ENCODE measurements at regions not wholly inside any gene's neighbourhood (a gene's known extent, or its start where the extent isn't known, plus 50 kb on each side); places are given as distances from the start of the nearest gene placed in this dataset.
A peak's percentile ranks its signal among the peaks of the same experiment; 100 is the strongest.
"Not testable (repeated sequence)": the region's sequence is repeated elsewhere in the genome, so short reads cannot be mapped to it uniquely, and the experiment has no call there.

DNA sequence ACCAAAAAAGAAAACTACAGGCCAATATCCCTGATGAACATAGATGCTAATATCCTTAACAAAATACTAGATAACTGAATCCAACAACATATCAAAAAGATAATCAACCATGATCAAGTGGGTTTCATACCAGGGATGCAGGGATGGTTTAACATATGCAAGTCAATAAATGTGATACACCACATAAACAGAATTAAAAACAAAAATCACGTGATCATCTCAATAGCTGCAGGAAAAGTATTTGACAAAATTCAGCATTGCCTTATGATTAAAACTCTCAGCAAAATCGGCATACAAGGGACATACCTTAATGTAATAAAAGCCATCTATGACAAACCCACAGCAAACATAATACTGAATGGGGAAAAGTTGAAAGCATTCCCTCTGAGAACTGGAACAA is 199.9 kb downstream of the TXNL1 start:
- not testable (repeated sequence) for DNase-seq

- no peak for DNase-seq
These were observed 201.7 kb downstream of the TXNL1 start for GRCh38 chr18:56436651-56437050.

DNA sequence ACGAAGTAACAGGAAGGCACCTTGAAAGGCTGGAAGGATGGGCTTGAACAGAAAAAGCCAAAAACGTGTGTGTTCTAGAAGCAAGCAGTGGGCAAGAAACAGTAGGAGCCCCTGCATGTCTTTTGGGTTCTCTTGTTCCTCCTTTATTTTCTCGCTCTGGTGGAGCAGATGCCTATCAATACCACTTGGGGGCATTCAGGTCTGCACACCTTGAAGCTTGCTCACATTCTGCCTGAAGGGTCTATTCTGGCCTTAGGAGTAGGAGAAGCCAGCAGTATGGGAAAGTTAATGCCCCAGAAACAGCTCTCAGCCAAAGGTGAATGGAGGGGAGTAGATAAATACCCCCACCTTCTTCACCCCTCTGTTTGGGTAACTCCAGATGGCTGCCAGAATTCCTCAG is 204.5 kb downstream of the TXNL1 start:
- DNase-seq, result no peak

DNA sequence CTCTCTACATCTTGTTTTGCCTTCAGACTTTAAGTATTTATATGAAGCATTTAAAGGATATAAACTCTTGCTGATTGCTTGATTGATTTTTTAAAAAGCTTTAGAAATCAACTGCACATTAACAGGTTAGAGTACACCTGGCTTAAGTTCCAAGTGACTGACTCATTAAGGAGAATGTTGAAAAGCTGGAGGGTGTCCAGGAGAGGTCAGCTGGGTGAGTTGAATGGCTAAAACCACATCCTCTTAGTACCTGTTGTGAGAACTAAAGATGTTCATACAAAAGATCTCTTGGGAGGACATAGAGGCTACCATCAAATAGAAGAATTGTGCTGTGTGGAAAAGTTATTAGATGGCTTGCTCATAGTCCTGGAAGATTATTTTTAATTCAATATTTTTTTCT is 206.8 kb downstream of the TXNL1 start:
- DNase-seq, result no peak

- DNase-seq, result no peak
These were observed 214.8 kb downstream of the TXNL1 start for GRCh38 chr18:56423626-56424025.

DNA sequence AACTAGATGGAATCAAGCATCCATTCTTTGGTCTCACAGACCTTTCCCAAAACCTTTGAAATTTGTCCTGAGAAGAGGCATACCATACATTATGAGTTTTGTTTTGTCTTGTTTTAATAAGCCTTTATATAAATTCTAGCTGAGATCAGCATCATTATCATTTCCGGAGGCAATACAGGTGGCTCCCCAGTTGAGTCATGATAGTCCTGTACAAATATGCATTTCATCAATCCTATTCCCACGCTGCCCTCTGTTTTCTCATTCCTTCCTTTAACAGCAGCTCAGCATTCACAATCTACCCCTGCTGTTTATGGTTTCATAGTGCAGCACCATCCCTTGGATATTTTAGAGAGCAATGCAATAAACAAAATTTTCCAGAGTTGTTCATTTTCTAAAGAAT is 216.7 kb downstream of the TXNL1 start:
- no peak for DNase-seq

GRCh38 chr18:56420868-56421267 is 217.5 kb downstream of the TXNL1 start:
- not testable (repeated sequence) for DNase-seq

- no peak for DNase-seq
These were observed 224.0 kb downstream of the TXNL1 start for GRCh38 chr18:56414357-56414756.

GRCh38 chr18:56413862-56414261 is 224.5 kb downstream of the TXNL1 start:
- DNase-seq, result no peak

- no peak for DNase-seq
These were observed 225.4 kb downstream of the TXNL1 start for GRCh38 chr18:56412951-56413350.

DNA sequence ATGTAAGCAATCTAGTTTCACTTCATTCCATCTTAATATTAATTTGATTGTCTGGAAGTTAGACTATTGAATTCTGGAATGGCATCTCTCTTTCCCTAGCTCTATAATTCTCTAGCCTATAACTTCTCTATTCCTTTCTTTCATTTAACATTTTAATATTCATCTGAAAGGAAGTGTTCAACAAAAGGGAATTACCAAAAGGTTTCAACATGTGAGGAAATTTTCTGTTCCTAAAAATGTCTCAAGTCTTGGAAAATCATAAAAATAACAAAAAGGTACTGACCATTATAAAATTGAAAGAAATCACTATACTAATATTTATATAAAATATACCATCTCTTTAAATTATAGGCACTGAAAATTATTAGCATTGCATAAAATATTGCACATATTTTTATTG is 228.7 kb downstream of the TXNL1 start:
- DNase-seq, result no peak

- no peak for DNase-seq
These were observed 230.7 kb downstream of the TXNL1 start for GRCh38 chr18:56407646-56408180.

- no peak for DNase-seq
These were observed 235.4 kb downstream of the TXNL1 start for GRCh38 chr18:56402872-56403516.

- DNase-seq, result no peak
These were observed 244.5 kb downstream of the TXNL1 start for GRCh38 chr18:56393870-56394269.

DNA sequence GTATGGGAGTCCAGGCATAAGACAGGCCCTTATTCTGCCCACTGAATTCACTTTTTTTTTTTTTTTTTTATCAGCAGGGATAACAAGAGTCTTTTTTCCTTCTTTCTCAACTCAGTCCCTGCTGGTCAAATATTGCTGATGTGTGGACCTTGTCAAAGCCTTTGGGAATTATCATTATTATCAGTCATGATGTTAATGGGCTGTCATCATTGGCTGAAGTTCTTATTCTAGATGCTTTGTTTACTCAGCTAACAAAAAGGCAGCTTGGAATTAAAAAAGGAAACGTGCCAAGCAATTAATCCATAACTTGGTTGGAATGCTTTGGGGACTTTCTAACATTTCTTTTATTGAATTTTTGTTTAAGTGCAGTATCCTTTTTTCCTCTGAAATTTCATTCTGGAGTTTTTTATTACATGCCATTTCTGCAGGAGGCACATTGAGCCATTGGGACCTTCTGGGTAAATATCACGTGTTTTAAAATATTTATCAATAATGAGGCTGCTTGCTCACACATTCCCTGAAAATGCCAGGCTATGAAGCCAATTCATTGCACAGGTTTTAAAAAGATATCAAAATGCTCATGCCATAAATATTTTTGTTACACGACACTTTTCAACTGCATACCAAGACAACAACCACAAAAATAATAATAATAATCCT is 246.3 kb downstream of the TXNL1 start:
- no peak for DNase-seq

- DNase-seq, result no peak
These were observed 247.8 kb downstream of the TXNL1 start for GRCh38 chr18:56390626-56391025.

GRCh38 chr18:56389190-56389589 is 249.2 kb downstream of the TXNL1 start:
- peak in 1 of 14 donors; percentile 21 for DNase-seq

- no peak for DNase-seq
These were observed 249.8 kb downstream of the TXNL1 start for GRCh38 chr18:56388571-56388970.

GRCh38 chr18:56386856-56387255 is 251.5 kb downstream of the TXNL1 start:
- no peak for DNase-seq

GRCh38 chr18:56383349-56383748 is 255.0 kb downstream of the TXNL1 start:
- no peak for DNase-seq

- DNase-seq, result peak in 8 of 14 donors; percentile 4 to 59 (median 34)
These were observed 255.9 kb downstream of the TXNL1 start for GRCh38 chr18:56382541-56382940.

DNA sequence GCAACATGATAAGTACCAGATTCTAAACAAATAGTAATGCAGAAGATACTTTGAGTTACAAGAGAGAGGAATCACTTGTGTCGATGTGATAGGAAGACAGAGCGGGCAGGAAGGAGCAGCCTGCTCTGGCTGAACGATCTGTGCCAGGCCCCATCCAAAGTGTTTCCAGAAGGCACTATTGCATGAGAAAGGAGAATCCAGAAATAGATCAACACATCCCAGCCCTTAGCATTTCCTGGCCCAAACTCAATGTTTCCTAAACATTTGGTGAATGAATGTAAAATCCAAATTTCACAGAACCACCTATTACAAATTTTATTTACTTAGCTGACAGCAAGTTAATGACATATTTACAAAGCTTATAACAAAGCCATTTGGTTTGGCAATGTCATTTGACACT is 257.2 kb downstream of the TXNL1 start:
- DNase-seq, result no peak

GRCh38 chr18:56380685-56381084 is 257.7 kb downstream of the TXNL1 start:
- no peak for DNase-seq

- DNase-seq, result no peak
These were observed 259.1 kb downstream of the TXNL1 start for GRCh38 chr18:56379256-56379655.
